ENCODE measurements at regions not wholly inside any gene's neighbourhood (a gene's known extent, or its start where the extent isn't known, plus 50 kb on each side); places are given as distances from the start of the nearest gene placed in this dataset.
"Not testable (repeated sequence)": the region's sequence is repeated elsewhere in the genome, so short reads cannot be mapped to it uniquely, and the experiment has no call there.

- peaks cover 7 to 9% of the 10 kb centered on the region in 2 donors for H3K4me1 Mint-ChIP-seq (ENCODE audit: low read depth in 2 of 2)
- no peaks in the 10 kb centered on the region for H3K36me3 Mint-ChIP-seq
- no peak overlapping the region for H3K4me3 Mint-ChIP-seq
- ATAC-seq (no peak), DNase-seq (ENCODE audit: low spot score) (peak; percentile 0)
- peaks cover 26 to 38% of the 10 kb centered on the region in 2 donors for H3K27me3 Mint-ChIP-seq
- no peak overlapping the region for H3K27ac Mint-ChIP-seq
- H3K9me3 Mint-ChIP-seq = no peaks in the 10 kb centered on the region
Observed at GRCh38 chr17:34487626-34488025, 91.8 kb upstream of the TMEM132E start.

- DNase-seq (ENCODE audit: low spot score) = peak; percentile 15
Observed at GRCh38 chr17:34486761-34487160, 92.6 kb upstream of the TMEM132E start.

GRCh38 chr17:34485999-34486398, 93.4 kb upstream of the TMEM132E start:
- no peak overlapping the region for H3K27ac Mint-ChIP-seq

More at GRCh38 chr17:34486761-34487160, 92.6 kb upstream of the TMEM132E start:
- peaks cover 5 to 9% of the 10 kb centered on the region in 2 donors for H3K4me1 Mint-ChIP-seq (ENCODE audit: low read depth in 2 of 2)
- no peak overlapping the region for H3K4me3 Mint-ChIP-seq
- no peaks in the 10 kb centered on the region for H3K9me3 Mint-ChIP-seq
- H3K27me3 Mint-ChIP-seq = peaks cover 27 to 38% of the 10 kb centered on the region in 2 donors
- no peak overlapping the region for H3K27ac Mint-ChIP-seq
- no peak for ATAC-seq
- no peaks in the 10 kb centered on the region for H3K36me3 Mint-ChIP-seq

GRCh38 chr17:34484193-34484733, 95.1 kb upstream of the TMEM132E start:
- H3K27ac Mint-ChIP-seq = no peak overlapping the region
- peaks cover 21 to 28% of the 10 kb centered on the region in 2 donors for H3K27me3 Mint-ChIP-seq
- peak; percentile 28 for DNase-seq (ENCODE audit: low spot score)
- ATAC-seq = peak in 1 of 2 donors; percentile 14
- no peak overlapping the region for H3K4me3 Mint-ChIP-seq
- H3K9me3 Mint-ChIP-seq = no peaks in the 10 kb centered on the region
- no peaks in the 10 kb centered on the region for H3K36me3 Mint-ChIP-seq
- peaks cover 5 to 9% of the 10 kb centered on the region in 2 donors for H3K4me1 Mint-ChIP-seq (ENCODE audit: low read depth in 2 of 2)

More at GRCh38 chr17:34485999-34486398, 93.4 kb upstream of the TMEM132E start:
- H3K36me3 Mint-ChIP-seq = no peaks in the 10 kb centered on the region
- H3K4me1 Mint-ChIP-seq (ENCODE audit: low read depth in 2 of 2) = peaks cover 5 to 9% of the 10 kb centered on the region in 2 donors
- H3K27me3 Mint-ChIP-seq = peaks cover 29 to 39% of the 10 kb centered on the region in 2 donors
- no peaks in the 10 kb centered on the region for H3K9me3 Mint-ChIP-seq
- DNase-seq (ENCODE audit: low spot score) = no peak
- peak in 1 of 2 donors; percentile 47 for ATAC-seq
- H3K4me3 Mint-ChIP-seq = peak overlapping the region; percentile 8

- DNase-seq (ENCODE audit: low spot score) (no peak), ATAC-seq (no peak)
- no peaks in the 10 kb centered on the region for H3K9me3 Mint-ChIP-seq
- peaks cover 5 to 9% of the 10 kb centered on the region in 2 donors for H3K4me1 Mint-ChIP-seq (ENCODE audit: low read depth in 2 of 2)
- H3K36me3 Mint-ChIP-seq = no peaks in the 10 kb centered on the region
- H3K27me3 Mint-ChIP-seq = peaks cover 26 to 35% of the 10 kb centered on the region in 2 donors
- H3K27ac Mint-ChIP-seq = no peak overlapping the region
- H3K4me3 Mint-ChIP-seq = no peak overlapping the region
Observed at GRCh38 chr17:34482730-34483129, 96.7 kb upstream of the TMEM132E start.

- H3K9me3 Mint-ChIP-seq = no peaks in the 10 kb centered on the region
- peaks cover 5 to 9% of the 10 kb centered on the region in 2 donors for H3K4me1 Mint-ChIP-seq (ENCODE audit: low read depth in 2 of 2)
- DNase-seq (ENCODE audit: low spot score) = no peak
- H3K36me3 Mint-ChIP-seq = no peaks in the 10 kb centered on the region
- no peak for ATAC-seq
- no peak overlapping the region for H3K4me3 Mint-ChIP-seq
- no peak overlapping the region for H3K27ac Mint-ChIP-seq
- H3K27me3 Mint-ChIP-seq = peaks cover 24 to 37% of the 10 kb centered on the region in 2 donors
Observed at GRCh38 chr17:34481779-34482178, 97.6 kb upstream of the TMEM132E start.

GRCh38 chr17:34479371-34479770, 100.0 kb upstream of the TMEM132E start:
- Mint-ChIP-seq H3K27ac (no peak overlapping the region), H3K27me3 (peaks cover 27 to 38% of the 10 kb centered on the region in 2 donors), H3K36me3 (no peaks in the 10 kb centered on the region), H3K4me3 (no peak overlapping the region), H3K4me1 (ENCODE audit: low read depth in 2 of 2) (no peaks in the 10 kb centered on the region), H3K9me3 (no peaks in the 10 kb centered on the region)
- DNase-seq (ENCODE audit: low spot score) = no peak
- ATAC-seq = no peak

- Mint-ChIP-seq H3K27ac (no peak overlapping the region), H3K9me3 (no peaks in the 10 kb centered on the region), H3K4me3 (no peak overlapping the region), H3K27me3 (peaks cover 25 to 38% of the 10 kb centered on the region in 2 donors), H3K4me1 (ENCODE audit: low read depth in 2 of 2) (no peaks in the 10 kb centered on the region), H3K36me3 (no peaks in the 10 kb centered on the region)
- no peak for DNase-seq (ENCODE audit: low spot score)
- no peak for ATAC-seq
Observed at GRCh38 chr17:34478244-34478643, 101.1 kb upstream of the TMEM132E start.

- Mint-ChIP-seq H3K27ac (no peak overlapping the region), H3K9me3 (no peaks in the 10 kb centered on the region), H3K4me3 (no peak overlapping the region), H3K36me3 (no peaks in the 10 kb centered on the region), H3K4me1 (ENCODE audit: low read depth in 2 of 2) (no peaks in the 10 kb centered on the region), H3K27me3 (peaks cover 20 to 42% of the 10 kb centered on the region in 2 donors)
- ATAC-seq (no peak), DNase-seq (ENCODE audit: low spot score) (no peak)
Observed at GRCh38 chr17:34475296-34475695, 104.1 kb upstream of the TMEM132E start.

GRCh38 chr17:34474706-34475105, 104.7 kb upstream of the TMEM132E start:
- Mint-ChIP-seq H3K36me3 (no peaks in the 10 kb centered on the region), H3K9me3 (no peaks in the 10 kb centered on the region), H3K27me3 (peaks cover 20 to 42% of the 10 kb centered on the region in 2 donors), H3K4me3 (no peak overlapping the region), H3K27ac (no peak overlapping the region), H3K4me1 (ENCODE audit: low read depth in 2 of 2) (no peaks in the 10 kb centered on the region)
- no peak for ATAC-seq
- DNase-seq (ENCODE audit: low spot score) = no peak

- no peak for DNase-seq (ENCODE audit: low spot score)
Observed at GRCh38 chr17:34472363-34472762, 107.0 kb upstream of the TMEM132E start.

GRCh38 chr17:34471278-34471677, 108.1 kb upstream of the TMEM132E start:
- H3K4me3 Mint-ChIP-seq; H3K27ac Mint-ChIP-seq; DNase-seq (ENCODE audit: low spot score); H3K4me1 Mint-ChIP-seq (ENCODE audit: low read depth in 2 of 2); H3K9me3 Mint-ChIP-seq; ATAC-seq; H3K36me3 Mint-ChIP-seq: not testable (repeated sequence)
- peaks cover 12 to 26% of the 10 kb centered on the region in 2 donors for H3K27me3 Mint-ChIP-seq

More at GRCh38 chr17:34472363-34472762, 107.0 kb upstream of the TMEM132E start:
- no peak for ATAC-seq
- Mint-ChIP-seq H3K9me3 (no peaks in the 10 kb centered on the region), H3K27me3 (peaks cover 15 to 26% of the 10 kb centered on the region in 2 donors), H3K4me1 (ENCODE audit: low read depth in 2 of 2) (no peaks in the 10 kb centered on the region), H3K27ac (no peak overlapping the region), H3K4me3 (no peak overlapping the region), H3K36me3 (no peaks in the 10 kb centered on the region)

- Mint-ChIP-seq H3K4me3 (no peak overlapping the region), H3K27me3 (peaks cover 15 to 24% of the 10 kb centered on the region in 2 donors), H3K36me3 (no peaks in the 10 kb centered on the region), H3K27ac (no peak overlapping the region), H3K4me1 (ENCODE audit: low read depth in 2 of 2) (no peaks in the 10 kb centered on the region), H3K9me3 (no peaks in the 10 kb centered on the region)
- ATAC-seq = no peak
- no peak for DNase-seq (ENCODE audit: low spot score)
Observed at GRCh38 chr17:34465789-34466188, 102.8 kb upstream of the CCL1 start.

- Mint-ChIP-seq H3K4me3 (no peak overlapping the region), H3K27me3 (peaks cover 18 to 25% of the 10 kb centered on the region in 2 donors), H3K27ac (no peak overlapping the region), H3K9me3 (no peaks in the 10 kb centered on the region), H3K36me3 (no peaks in the 10 kb centered on the region), H3K4me1 (ENCODE audit: low read depth in 2 of 2) (no peaks in the 10 kb centered on the region)
- ATAC-seq (no peak), DNase-seq (ENCODE audit: low spot score) (no peak)
Observed at GRCh38 chr17:34464812-34465211, 101.8 kb upstream of the CCL1 start.

GRCh38 chr17:34458266-34458665, 95.2 kb upstream of the CCL1 start:
- no peak overlapping the region for H3K27ac Mint-ChIP-seq
- H3K4me3 Mint-ChIP-seq = no peak overlapping the region
- ATAC-seq (no peak), DNase-seq (ENCODE audit: low spot score) (no peak)
- no peaks in the 10 kb centered on the region for H3K36me3 Mint-ChIP-seq
- H3K27me3 Mint-ChIP-seq = peaks cover 37 to 47% of the 10 kb centered on the region in 2 donors
- peaks cover 0 to 2% of the 10 kb centered on the region in 2 donors for H3K4me1 Mint-ChIP-seq (ENCODE audit: low read depth in 2 of 2)
- no peaks in the 10 kb centered on the region for H3K9me3 Mint-ChIP-seq

Data from natural killer cell treated with Interleukin-12 subunit alpha and Interleukin-12 subunit beta and Interleukin-15 and Interleukin-18, amount 100 ng/mL, for 72 hours (primary cell).